GM12874 (cell line): ENCODE measurements at regions not wholly inside any gene's neighbourhood (a gene's known extent, or its start where the extent isn't known, plus 50 kb on each side); places are given as distances from the start of the nearest gene placed in this dataset.

Experiments used
- TF ChIP-seq, protein P1 (sequence below): IDR thresholded peaks from 2 replicates; pipeline ENCODE4 v1.5.1; 2011; ENCODE audit warnings: low read depth, mild to moderate bottlenecking, control low read depth, low read length, moderate library complexity; ENCODE audit not compliant: insufficient read depth

GRCh38 chr5:13201022-13201421, 743.5 kb downstream of the DNAH5 start:
- TF ChIP-seq, protein P1, sequence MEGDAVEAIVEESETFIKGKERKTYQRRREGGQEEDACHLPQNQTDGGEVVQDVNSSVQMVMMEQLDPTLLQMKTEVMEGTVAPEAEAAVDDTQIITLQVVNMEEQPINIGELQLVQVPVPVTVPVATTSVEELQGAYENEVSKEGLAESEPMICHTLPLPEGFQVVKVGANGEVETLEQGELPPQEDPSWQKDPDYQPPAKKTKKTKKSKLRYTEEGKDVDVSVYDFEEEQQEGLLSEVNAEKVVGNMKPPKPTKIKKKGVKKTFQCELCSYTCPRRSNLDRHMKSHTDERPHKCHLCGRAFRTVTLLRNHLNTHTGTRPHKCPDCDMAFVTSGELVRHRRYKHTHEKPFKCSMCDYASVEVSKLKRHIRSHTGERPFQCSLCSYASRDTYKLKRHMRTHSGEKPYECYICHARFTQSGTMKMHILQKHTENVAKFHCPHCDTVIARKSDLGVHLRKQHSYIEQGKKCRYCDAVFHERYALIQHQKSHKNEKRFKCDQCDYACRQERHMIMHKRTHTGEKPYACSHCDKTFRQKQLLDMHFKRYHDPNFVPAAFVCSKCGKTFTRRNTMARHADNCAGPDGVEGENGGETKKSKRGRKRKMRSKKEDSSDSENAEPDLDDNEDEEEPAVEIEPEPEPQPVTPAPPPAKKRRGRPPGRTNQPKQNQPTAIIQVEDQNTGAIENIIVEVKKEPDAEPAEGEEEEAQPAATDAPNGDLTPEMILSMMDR: no peak

GRCh38 chr5:13189532-13189931, 755.0 kb downstream of the DNAH5 start:
- TF ChIP-seq, protein P1: no peak

DNA sequence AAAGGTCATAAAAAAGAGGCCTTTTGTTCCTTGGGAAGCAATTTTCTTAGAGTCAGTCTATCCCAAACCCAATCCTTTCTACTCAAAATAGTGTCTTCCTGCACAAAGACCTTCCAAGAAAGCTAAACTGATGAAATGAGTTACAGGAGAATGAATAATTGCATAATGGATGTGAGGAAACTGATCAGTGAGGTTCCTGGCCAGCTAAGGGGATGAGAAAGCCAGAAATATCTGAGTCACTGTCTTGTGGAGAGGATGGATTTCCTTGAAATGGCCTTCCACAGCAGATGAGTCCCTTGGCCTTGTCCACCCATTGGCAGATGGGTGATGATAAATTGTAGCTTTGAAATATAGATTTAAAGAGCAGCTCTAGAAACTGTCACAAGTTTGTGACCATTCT, 756.1 kb downstream of the DNAH5 start:
- TF ChIP-seq, protein P1: no peak

DNA sequence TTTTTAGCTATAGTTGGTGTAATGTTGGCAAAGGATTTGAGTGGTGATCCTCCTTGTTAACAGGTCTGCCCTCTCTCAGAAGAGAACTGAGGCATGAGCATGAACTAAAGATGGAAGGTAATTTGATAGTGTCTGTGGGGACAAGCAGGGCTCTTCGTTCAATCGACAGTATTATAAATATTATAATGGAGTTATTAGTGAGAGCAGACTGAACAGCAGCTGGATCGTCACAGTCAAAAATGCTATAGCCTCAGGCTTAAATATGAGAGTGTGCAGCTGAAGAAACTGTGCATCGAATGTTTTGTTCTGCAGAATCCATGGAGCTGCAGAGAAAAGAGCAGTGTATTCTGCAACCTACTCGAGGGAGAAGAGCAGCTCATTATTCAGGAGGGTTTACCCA, 757.3 kb downstream of the DNAH5 start:
- TF ChIP-seq, protein P1: no peak

- TF ChIP-seq, protein P1: no peak
Observed at GRCh38 chr5:13186177-13186576, 758.3 kb downstream of the DNAH5 start.

DNA sequence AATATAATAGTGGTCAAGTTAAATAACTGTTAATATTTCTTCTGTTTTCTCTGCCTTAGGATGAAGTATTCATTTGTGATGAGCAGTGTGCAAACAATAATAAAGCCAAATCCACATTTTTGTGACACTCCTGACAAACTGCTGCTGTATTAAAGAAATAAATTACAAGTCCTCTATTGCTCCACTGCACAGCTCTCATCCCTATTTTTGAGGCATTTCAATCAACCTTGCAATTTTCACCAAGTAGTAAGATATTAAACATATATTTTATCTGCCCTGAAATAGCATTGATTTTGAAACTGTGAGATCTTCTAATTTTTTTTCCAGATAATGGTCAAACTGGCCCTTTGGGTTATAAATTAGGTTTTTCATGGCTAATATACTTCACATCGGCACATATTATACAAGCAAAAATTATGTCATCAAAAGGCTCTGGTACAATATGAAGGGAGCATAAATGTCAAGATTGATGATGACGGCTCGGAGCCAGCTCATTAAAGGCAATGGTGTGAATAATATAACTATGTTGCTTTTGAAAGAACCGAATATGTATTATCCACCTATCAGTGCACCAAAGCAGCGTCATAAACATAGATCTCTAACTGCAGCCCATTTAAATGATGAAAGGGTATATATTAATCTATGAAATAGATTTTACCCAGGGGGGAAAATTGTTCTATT, 764.9 kb downstream of the DNAH5 start:
- TF ChIP-seq, protein P1: no peak

DNA sequence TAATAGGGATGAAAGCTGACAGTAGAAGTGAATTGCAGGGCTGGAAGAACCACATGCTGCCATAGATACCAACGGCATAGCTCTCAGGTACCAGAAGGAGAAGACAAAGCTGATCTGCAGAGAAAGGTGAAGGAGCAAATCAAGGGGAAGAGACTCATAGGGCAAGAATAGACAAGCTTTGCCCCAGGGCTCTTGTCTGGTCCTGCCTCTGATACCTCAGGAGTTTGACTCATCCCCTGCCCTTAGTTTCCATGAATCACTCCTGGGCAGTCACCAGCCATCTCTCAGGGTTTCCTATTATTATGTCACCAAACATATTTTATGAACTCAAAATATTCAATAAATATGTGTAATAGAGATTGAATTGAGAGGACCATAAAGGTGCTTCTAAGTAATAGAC, 800.9 kb downstream of the DNAH5 start:
- TF ChIP-seq, protein P1: no peak
